Omental fat pad (tissue), 3 donors: ENCODE measurements at regions not wholly inside any gene's neighbourhood (a gene's known extent, or its start where the extent isn't known, plus 50 kb on each side); places are given as distances from the start of the nearest gene placed in this dataset.
"Not testable (repeated sequence)": the region's sequence is repeated elsewhere in the genome, so short reads cannot be mapped to it uniquely, and the experiment has no call there.

Source experiments
- ATAC-seq: fragments of 150-250 bp; one replicate; pipeline ENCODE4 v1.9.1; 2016; ENCODE audit warnings: mild to moderate bottlenecking, moderate library complexity; ENCODE audit not compliant: low FRiP score
- DNase-seq: peaks from one replicate; pipeline ENCODE4 v3.0.0-alpha.2; 2019; ENCODE audit warnings: low spot score
- CTCF ChIP-seq, 3 donors: fragments of 450-650 bp; IDR thresholded peaks; one replicate each; pipeline ENCODE4 v1.5.1; 2016 to 2017; ENCODE audit warnings: antibody characterized with exemption in 3 of 3, mild to moderate bottlenecking in 3 of 3, moderate library complexity in 2 of 3

GRCh38 chr22:33986954-33987353 is 66.7 kb upstream of the LARGE1 start:
- DNase-seq: no peak
- no peak for TF ChIP-seq CTCF (IDR thresholded peaks at IDR 0.05)
- no peak for ATAC-seq

GRCh38 chr22:33989263-33989662 is 69.0 kb upstream of the LARGE1 start:
- ATAC-seq, DNase-seq: not testable (repeated sequence)

GRCh38 chr22:33991620-33992019 is 71.3 kb upstream of the LARGE1 start:
- no peak for TF ChIP-seq CTCF (IDR thresholded peaks at IDR 0.05)
- DNase-seq (no peak), ATAC-seq (no peak)

GRCh38 chr22:33996824-33997223 is 76.5 kb upstream of the LARGE1 start:
- DNase-seq (no peak), ATAC-seq (no peak)
- TF ChIP-seq CTCF (IDR thresholded peaks at IDR 0.05): no peak

GRCh38 chr22:34000879-34001526 is 80.7 kb upstream of the LARGE1 start:
- DNase-seq (no peak), ATAC-seq (no peak)
- TF ChIP-seq CTCF (IDR thresholded peaks at IDR 0.05): no peak

- DNase-seq (no peak), ATAC-seq (no peak)
- TF ChIP-seq CTCF (IDR thresholded peaks at IDR 0.05): no peak
Observed at GRCh38 chr22:34001701-34002466, 81.6 kb upstream of the LARGE1 start.

- ATAC-seq (no peak), DNase-seq (no peak)
- no peak for TF ChIP-seq CTCF (IDR thresholded peaks at IDR 0.05)
Observed at GRCh38 chr22:34004058-34004457, 83.8 kb upstream of the LARGE1 start.
